Stimulated activated naive CD8-positive, alpha-beta T cell treated with anti-CD3 and anti-CD28 coated beads, Interleukin-15, Interleukin-2, amounts not matched to agents 100 ng/mL and 50 ng/mL, for 24 hours (primary cell): ENCODE measurements at regions not wholly inside any gene's neighbourhood (a gene's known extent, or its start where the extent isn't known, plus 50 kb on each side); places are given as distances from the start of the nearest gene placed in this dataset.

Experiments used
- H3K27ac Mint-ChIP-seq: one replicate; pipeline ENCODE4 v1.8.0; 2021; ENCODE audit warnings: mild to moderate bottlenecking, mixed read lengths
- H3K27me3 Mint-ChIP-seq: one replicate; pipeline ENCODE4 v1.8.0; 2021; ENCODE audit warnings: mixed read lengths
- H3K36me3 Mint-ChIP-seq: one replicate; pipeline ENCODE4 v1.8.0; 2021; ENCODE audit warnings: low read depth, mixed read lengths
- H3K4me1 Mint-ChIP-seq: one replicate; pipeline ENCODE4 v1.8.0; 2021; ENCODE audit warnings: low read depth, mixed read lengths
- H3K4me3 Mint-ChIP-seq: one replicate; pipeline ENCODE4 v1.8.0; 2021; ENCODE audit warnings: mild to moderate bottlenecking, mixed read lengths
- H3K9me3 Mint-ChIP-seq: one replicate; pipeline ENCODE4 v1.8.0; 2021; ENCODE audit warnings: mixed read lengths

DNA sequence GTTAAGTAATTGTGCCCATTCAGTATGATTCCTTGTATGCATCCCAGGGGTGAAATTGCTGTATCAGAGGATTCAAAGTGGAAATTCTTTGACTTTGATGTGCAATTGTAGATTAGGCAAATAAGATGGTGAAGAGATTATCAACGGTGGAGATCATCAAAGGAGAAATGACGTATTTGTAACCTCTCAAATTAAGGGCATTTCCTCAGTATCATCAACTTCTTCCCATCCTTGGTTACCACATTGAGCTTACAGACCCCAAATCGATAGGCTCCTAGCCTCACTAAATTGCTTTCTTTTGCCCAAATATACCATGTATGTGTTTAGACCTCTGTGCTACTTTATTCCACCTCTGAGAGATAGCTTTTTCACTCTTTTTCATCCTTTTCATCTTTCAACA, 213.1 kb upstream of the ZFP64 start:
- Mint-ChIP-seq H3K27me3 (no peaks in the 10 kb centered on the region), H3K9me3 (peaks cover 18% of the 10 kb centered on the region), H3K36me3 (peaks cover 11% of the 10 kb centered on the region), H3K4me3 (no peak overlapping the region), H3K4me1 (peaks cover 67% of the 10 kb centered on the region), H3K27ac (peak overlapping the region; percentile 69)

DNA sequence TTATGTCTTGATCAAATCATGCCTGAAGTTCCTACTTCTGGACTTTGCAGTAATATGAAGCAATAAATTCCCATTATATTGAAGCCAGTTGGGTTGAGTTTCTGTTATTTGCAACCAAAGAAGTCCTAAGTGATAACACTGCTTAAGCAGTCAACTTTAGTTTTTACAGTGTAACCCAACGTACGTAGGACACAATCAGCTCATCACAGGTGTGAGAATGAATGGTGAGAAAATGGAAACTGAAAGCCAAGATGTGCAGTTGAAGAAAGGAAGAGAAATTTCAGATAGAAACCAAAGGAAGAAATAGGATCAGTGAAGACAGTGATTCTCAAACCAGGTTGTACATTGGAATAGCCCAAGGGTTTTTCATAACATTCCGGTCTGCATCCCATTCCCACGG, 211.4 kb upstream of the ZFP64 start:
- peaks cover 11% of the 10 kb centered on the region for H3K36me3 Mint-ChIP-seq
- H3K9me3 Mint-ChIP-seq, result peaks cover 18% of the 10 kb centered on the region
- no peak overlapping the region for H3K27ac Mint-ChIP-seq
- no peaks in the 10 kb centered on the region for H3K27me3 Mint-ChIP-seq
- peak overlapping the region; percentile 8 for H3K4me3 Mint-ChIP-seq
- peaks cover 64% of the 10 kb centered on the region for H3K4me1 Mint-ChIP-seq

GRCh38 chr20:52402514-52402913, 210.9 kb upstream of the ZFP64 start:
- no peaks in the 10 kb centered on the region for H3K27me3 Mint-ChIP-seq
- H3K36me3 Mint-ChIP-seq, result peaks cover 11% of the 10 kb centered on the region
- H3K27ac Mint-ChIP-seq, result no peak overlapping the region
- no peak overlapping the region for H3K4me3 Mint-ChIP-seq
- H3K9me3 Mint-ChIP-seq, result peaks cover 16% of the 10 kb centered on the region
- peaks cover 60% of the 10 kb centered on the region for H3K4me1 Mint-ChIP-seq

- Mint-ChIP-seq H3K4me1 (peaks cover 49% of the 10 kb centered on the region), H3K9me3 (peaks cover 10% of the 10 kb centered on the region)
These were observed 209.9 kb upstream of the ZFP64 start for GRCh38 chr20:52401431-52401830.

DNA sequence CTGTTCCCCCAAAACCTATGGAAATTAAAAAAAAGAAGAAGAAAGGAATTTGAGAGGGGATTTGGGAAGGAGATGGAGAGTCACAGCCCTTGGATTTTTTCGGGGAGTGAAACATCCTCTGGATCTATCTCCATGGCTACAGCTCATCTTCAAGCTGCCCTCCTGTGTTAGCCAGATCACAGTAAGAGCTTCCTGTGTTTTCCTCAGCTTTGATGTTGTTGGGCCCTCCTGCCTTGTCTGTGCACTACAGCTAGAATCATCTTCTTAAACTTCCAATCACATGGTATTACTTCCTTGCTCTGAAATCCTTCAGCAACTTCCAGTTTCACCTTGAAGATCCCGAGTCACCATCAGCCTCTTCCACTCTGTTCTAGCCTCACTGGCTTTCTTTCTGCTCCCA, 207.8 kb upstream of the ZFP64 start:
- H3K27ac Mint-ChIP-seq, result no peak overlapping the region
- H3K27me3 Mint-ChIP-seq, result no peaks in the 10 kb centered on the region
- peaks cover 28% of the 10 kb centered on the region for H3K4me1 Mint-ChIP-seq
- H3K4me3 Mint-ChIP-seq, result no peak overlapping the region
- H3K9me3 Mint-ChIP-seq, result peaks cover 4% of the 10 kb centered on the region
- H3K36me3 Mint-ChIP-seq, result peaks cover 7% of the 10 kb centered on the region

More at GRCh38 chr20:52401431-52401830, 209.9 kb upstream of the ZFP64 start:
- Mint-ChIP-seq H3K36me3 (peaks cover 7% of the 10 kb centered on the region), H3K27ac (no peak overlapping the region), H3K27me3 (no peaks in the 10 kb centered on the region), H3K4me3 (no peak overlapping the region)

DNA sequence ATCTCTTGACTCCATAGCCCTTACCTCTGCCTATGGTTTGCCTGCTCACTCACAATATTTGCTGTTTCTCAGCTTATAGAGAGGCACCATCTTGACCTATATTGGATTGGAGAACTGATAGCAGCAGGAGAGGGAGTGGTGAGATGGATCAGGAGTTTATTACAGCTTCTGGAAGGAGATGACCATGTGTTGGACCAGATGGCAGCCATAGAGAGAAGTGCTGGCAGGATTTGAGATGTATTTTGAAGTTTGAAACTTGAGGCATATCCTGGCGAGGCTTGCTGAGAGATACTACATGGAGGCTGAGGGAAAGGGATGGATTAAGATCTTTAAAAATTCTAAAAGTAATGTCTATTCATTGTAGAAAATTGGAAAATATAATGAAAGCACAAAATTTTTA, 198.0 kb upstream of the ZFP64 start:
- Mint-ChIP-seq H3K27ac (no peak overlapping the region), H3K9me3 (peaks cover 10% of the 10 kb centered on the region), H3K27me3 (no peaks in the 10 kb centered on the region), H3K4me1 (no peaks in the 10 kb centered on the region), H3K4me3 (no peak overlapping the region), H3K36me3 (no peaks in the 10 kb centered on the region)

DNA sequence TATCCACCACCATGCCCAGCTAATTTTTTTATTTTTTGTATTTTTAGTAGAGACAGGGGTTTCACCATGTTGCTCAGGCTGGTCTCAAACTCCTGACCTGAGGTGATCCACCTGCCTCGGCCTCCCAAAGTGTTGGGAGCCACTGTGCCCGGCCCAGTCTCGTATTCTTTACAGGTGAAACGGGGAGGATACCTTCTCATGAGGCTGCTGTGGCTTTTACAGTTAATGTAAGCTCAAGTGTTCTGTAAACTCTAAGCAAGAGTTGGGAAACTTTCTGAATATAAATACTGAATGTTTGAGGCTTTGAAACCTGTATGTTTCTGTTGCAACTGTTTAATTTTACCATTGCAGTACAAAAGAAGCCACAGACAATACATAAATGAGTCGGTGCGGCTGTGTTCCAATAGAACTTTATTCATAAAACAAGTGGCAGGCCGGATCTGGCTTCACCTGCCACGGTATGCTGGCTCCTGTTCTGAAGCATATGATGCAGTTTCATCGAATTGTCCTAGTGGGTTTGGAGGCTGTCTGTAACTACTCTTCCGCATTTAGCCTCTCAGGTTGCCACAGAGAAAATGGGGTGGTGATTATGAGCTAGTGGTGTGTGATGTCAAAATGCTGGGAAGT, 192.5 kb upstream of the ZFP64 start:
- no peaks in the 10 kb centered on the region for H3K36me3 Mint-ChIP-seq
- no peaks in the 10 kb centered on the region for H3K27me3 Mint-ChIP-seq
- no peak overlapping the region for H3K4me3 Mint-ChIP-seq
- H3K4me1 Mint-ChIP-seq, result peaks cover 5% of the 10 kb centered on the region
- no peak overlapping the region for H3K27ac Mint-ChIP-seq
- H3K9me3 Mint-ChIP-seq, result peaks cover 8% of the 10 kb centered on the region

DNA sequence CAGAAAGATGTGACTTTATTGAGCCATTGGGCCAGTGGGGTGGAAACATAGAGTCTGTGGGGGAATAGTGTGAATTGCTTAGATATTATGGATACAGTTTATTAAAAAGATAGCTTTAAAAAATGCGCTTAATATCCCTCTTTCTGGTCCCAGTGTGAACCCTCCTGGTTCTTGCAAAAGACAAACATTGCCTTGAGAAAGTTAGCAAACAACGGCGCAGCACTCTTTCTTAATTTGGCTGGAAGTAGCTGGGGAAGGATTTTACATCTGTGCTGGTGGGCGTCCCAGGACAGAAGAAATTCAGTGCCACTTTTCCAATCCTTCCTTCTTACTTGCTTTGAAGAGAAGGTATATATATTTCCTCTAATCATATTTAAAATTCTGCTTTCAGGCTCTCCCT, 191.4 kb upstream of the ZFP64 start:
- no peaks in the 10 kb centered on the region for H3K36me3 Mint-ChIP-seq
- H3K27ac Mint-ChIP-seq, result no peak overlapping the region
- no peak overlapping the region for H3K4me3 Mint-ChIP-seq
- H3K9me3 Mint-ChIP-seq, result peaks cover 8% of the 10 kb centered on the region
- peaks cover 5% of the 10 kb centered on the region for H3K4me1 Mint-ChIP-seq
- no peaks in the 10 kb centered on the region for H3K27me3 Mint-ChIP-seq

DNA sequence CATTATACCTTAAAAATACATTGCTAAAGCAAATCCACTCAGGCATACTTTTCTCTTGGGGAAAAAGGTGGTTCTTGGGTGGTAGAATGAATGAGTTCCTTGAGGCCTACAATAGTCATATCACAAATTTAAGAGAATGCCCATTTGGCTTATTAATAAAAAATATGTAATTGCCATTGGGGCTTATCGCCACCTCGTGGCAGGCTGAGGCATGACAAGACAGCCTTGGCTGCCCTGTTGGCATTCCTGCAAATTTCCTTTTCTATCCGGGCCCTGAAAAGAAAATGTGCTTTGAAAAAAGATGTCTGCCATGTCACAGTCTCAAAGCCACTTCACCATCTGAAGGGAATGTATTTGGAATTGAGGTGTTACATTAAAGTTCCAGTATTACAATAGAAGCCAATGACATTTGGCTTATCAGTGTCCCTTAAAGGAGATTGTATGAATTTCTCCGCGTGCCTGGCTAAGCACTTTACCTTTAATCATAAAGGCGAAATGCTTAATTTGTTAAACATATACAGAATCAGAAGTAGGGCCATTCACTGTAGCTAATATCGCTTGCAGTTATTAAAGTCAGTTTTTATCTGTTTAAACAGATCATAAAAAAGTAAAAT, 188.3 kb upstream of the ZFP64 start:
- Mint-ChIP-seq H3K36me3 (no peaks in the 10 kb centered on the region), H3K27me3 (no peaks in the 10 kb centered on the region), H3K4me1 (peaks cover 5% of the 10 kb centered on the region), H3K4me3 (no peak overlapping the region), H3K9me3 (peaks cover 12% of the 10 kb centered on the region), H3K27ac (no peak overlapping the region)

DNA sequence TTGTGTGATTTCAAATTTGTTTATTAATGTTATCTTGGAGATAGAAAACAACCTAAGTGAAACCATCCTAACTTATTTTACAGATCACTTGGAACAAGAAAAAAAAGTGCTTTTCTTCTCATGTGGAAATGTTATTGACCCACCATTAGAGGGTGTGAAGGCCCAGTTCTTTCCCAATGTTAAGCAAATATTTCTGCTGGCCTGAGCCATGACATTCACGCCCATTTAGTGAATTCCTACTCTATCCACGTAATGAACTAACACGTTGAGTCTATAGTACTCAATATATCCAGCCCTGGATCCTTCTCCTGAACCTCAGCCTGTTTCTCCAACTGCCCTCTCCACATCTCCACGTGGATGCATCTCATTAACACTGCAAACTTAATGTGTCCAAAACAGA, 180.6 kb upstream of the ZFP64 start:
- Mint-ChIP-seq H3K4me1 (no peaks in the 10 kb centered on the region), H3K9me3 (peaks cover 3% of the 10 kb centered on the region), H3K27me3 (no peaks in the 10 kb centered on the region), H3K4me3 (no peak overlapping the region), H3K36me3 (no peaks in the 10 kb centered on the region), H3K27ac (no peak overlapping the region)

DNA sequence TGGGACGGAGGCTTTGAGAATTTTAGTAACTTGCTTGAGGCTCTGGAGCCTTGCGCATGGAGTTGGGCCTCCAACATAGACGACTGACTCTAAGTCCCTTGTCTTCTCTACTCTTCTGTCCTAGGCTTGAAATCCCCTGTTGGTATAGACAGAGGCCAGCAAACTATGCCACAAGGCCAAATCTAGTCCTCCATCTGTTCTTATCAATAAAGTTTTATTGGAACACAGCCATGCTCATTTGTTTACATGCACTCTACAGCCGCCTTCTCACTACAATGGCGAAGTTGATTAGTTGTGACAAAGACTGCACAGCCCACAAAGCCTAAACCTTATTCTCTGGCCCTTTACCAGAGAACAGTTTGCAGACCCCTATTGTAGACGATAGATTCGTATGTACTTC, 174.1 kb upstream of the ZFP64 start:
- H3K27ac Mint-ChIP-seq, result no peak overlapping the region
- peaks cover 11% of the 10 kb centered on the region for H3K4me1 Mint-ChIP-seq
- no peak overlapping the region for H3K4me3 Mint-ChIP-seq
- peaks cover 2% of the 10 kb centered on the region for H3K27me3 Mint-ChIP-seq
- H3K36me3 Mint-ChIP-seq, result no peaks in the 10 kb centered on the region
- peaks cover 4% of the 10 kb centered on the region for H3K9me3 Mint-ChIP-seq

DNA sequence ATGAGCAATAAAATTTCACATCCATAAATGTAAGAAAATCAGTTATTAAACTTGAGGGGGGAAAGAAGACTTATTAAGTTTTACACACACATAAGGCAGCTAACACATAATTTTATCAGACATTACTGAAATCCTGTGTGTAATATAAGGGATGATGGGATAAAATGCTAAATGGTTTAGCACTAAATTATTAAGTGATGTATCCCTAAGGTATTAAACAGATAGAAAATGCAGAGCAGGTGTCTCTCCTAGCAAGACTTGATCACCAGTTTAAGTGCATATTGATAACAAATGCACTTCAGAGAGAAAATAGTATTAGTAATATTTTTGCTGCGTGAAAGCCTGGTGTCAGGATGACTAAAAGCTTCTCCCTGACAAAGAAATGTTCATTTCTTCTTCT, 172.8 kb upstream of the ZFP64 start:
- H3K27ac Mint-ChIP-seq, result no peak overlapping the region
- peaks cover 10% of the 10 kb centered on the region for H3K27me3 Mint-ChIP-seq
- H3K4me3 Mint-ChIP-seq, result no peak overlapping the region
- H3K36me3 Mint-ChIP-seq, result no peaks in the 10 kb centered on the region
- peaks cover 11% of the 10 kb centered on the region for H3K4me1 Mint-ChIP-seq
- peaks cover 4% of the 10 kb centered on the region for H3K9me3 Mint-ChIP-seq

DNA sequence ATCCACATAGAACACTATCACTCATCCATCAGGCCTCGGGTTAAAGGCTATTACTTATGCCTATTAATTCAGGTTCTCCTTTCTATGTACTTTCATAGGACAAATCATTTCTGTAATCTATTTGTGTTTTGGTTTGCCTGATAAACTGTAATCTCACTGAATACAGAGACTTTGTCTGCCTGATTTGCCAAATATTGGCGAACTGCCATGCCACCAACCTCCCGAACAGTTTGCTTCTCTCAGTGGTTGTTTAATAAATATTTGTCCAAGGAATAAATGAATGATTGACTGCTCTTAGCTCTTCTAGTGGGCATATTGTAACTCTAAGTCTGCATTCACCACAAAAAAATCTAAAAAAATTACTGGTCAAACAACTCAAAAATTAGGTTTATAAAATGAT, 170.1 kb upstream of the ZFP64 start:
- no peak overlapping the region for H3K27ac Mint-ChIP-seq

GRCh38 chr20:52349806-52350205, 158.2 kb upstream of the ZFP64 start:
- Mint-ChIP-seq H3K4me1 (no peaks in the 10 kb centered on the region), H3K27ac (no peak overlapping the region), H3K27me3 (no peaks in the 10 kb centered on the region), H3K36me3 (no peaks in the 10 kb centered on the region), H3K4me3 (no peak overlapping the region), H3K9me3 (peaks cover 3% of the 10 kb centered on the region)

More for the DNA sequence above, 170.1 kb upstream of the ZFP64 start:
- Mint-ChIP-seq H3K36me3 (no peaks in the 10 kb centered on the region), H3K4me3 (no peak overlapping the region), H3K4me1 (peaks cover 11% of the 10 kb centered on the region), H3K27me3 (peaks cover 16% of the 10 kb centered on the region), H3K9me3 (peaks cover 10% of the 10 kb centered on the region)

GRCh38 chr20:52348434-52348833, 156.9 kb upstream of the ZFP64 start:
- H3K9me3 Mint-ChIP-seq, result peaks cover 6% of the 10 kb centered on the region
- no peak overlapping the region for H3K4me3 Mint-ChIP-seq
- H3K36me3 Mint-ChIP-seq, result no peaks in the 10 kb centered on the region
- H3K27ac Mint-ChIP-seq, result no peak overlapping the region
- H3K4me1 Mint-ChIP-seq, result no peaks in the 10 kb centered on the region
- H3K27me3 Mint-ChIP-seq, result peaks cover 5% of the 10 kb centered on the region

DNA sequence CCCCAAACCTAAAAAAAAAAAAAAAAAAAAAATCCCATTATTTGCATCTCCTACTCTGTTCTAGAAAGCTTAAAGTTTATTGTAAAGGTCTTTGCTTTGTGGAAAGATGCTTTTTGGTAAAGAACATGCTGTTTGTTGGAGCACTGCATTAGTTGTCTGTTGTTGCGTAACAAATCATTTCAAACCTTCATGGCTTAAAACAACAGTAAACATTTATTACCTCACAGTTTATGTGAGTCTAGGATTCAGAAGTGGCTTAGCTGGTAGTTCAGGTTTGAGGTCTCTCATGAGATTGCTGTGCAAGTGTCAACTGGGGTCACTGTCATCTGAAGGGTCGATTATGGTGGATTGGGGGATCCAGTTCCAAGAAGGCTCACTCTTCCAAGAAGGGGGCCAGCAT, 155.2 kb upstream of the ZFP64 start:
- H3K4me3 Mint-ChIP-seq, result no peak overlapping the region
- no peak overlapping the region for H3K27ac Mint-ChIP-seq
- no peaks in the 10 kb centered on the region for H3K36me3 Mint-ChIP-seq
- no peaks in the 10 kb centered on the region for H3K4me1 Mint-ChIP-seq
- peaks cover 6% of the 10 kb centered on the region for H3K9me3 Mint-ChIP-seq
- H3K27me3 Mint-ChIP-seq, result peaks cover 5% of the 10 kb centered on the region
